ENCODE measurements at regions not wholly inside any gene's neighbourhood (a gene's known extent, or its start where the extent isn't known, plus 50 kb on each side); places are given as distances from the start of the nearest gene placed in this dataset.

GRCh38 chr11:128057786-128058395 is 529.5 kb downstream of the ETS1 start:
- TF ChIP-seq CTCF (IDR thresholded peaks at IDR 0.05): no peak
- TF ChIP-seq POLR2A (IDR thresholded peaks at IDR 0.05): no peak

Data from uterus (tissue), 2 donors.